ENCODE measurements at regions not wholly inside any gene's neighbourhood (a gene's known extent, or its start where the extent isn't known, plus 50 kb on each side); places are given as distances from the start of the nearest gene placed in this dataset.

- TF ChIP-seq POLR2A (IDR thresholded peaks at IDR 0.05; ENCODE audit: low read length) (no peak), GATA1 (IDR thresholded peaks at IDR 0.05; ENCODE audit: low read depth, low read length) (no peak)
These were observed 448.9 kb upstream of the TBX3 start for GRCh38 chr12:115132905-115133304.

All from erythroblast (primary cell).